ENCODE measurements at regions not wholly inside any gene's neighbourhood (a gene's known extent, or its start where the extent isn't known, plus 50 kb on each side); places are given as distances from the start of the nearest gene placed in this dataset.

GRCh38 chrX:140157611-140158010, 192.3 kb upstream of the CXorf66 start:
- Histone ChIP-seq H3K36me3 (ENCODE audit: control insufficient read depth in 2 of 2, insufficient read depth in 2 of 2, low read length in 1 of 2) (no peaks in the 10 kb centered on the region), H3K4me1 (ENCODE audit: control insufficient read depth, insufficient read depth, low read length) (no peaks in the 10 kb centered on the region), H3K79me2 (ENCODE audit: control insufficient read depth, insufficient read depth, low read length) (no peaks in the 10 kb centered on the region), H2AFZ (ENCODE audit: control insufficient read depth, low read depth, low read length) (no peak overlapping the region), H3K4me3 (no peak overlapping the region), H4K20me1 (ENCODE audit: control insufficient read depth, insufficient read depth) (no peaks in the 10 kb centered on the region), H3K27me3 (replicated peaks in 1 of 2; ENCODE audit: control insufficient read depth in 2 of 2, insufficient read depth in 2 of 2, low read length in 1 of 2) (no peaks in the 10 kb centered on the region), H3K9me3 (replicated peaks; ENCODE audit: control insufficient read depth, insufficient read depth, low read length) (no peaks in the 10 kb centered on the region; the same call in 2 of the 3 replicates), H3K27ac (ENCODE audit: control insufficient read depth, insufficient read depth) (no peak overlapping the region), H3K4me2 (ENCODE audit: control insufficient read depth, insufficient read depth) (no peak overlapping the region), H3K9ac (ENCODE audit: control insufficient read depth, insufficient read depth, low read length) (no peak overlapping the region)
- TF ChIP-seq TAF1 (IDR thresholded peaks at IDR 0.05; ENCODE audit: borderline replicate concordance, low read depth, low read length) (no peak), LARP7 (IDR thresholded peaks at IDR 0.05) (no peak)
- CTCF ChIA-PET: no interaction called here
- SMC1A ChIA-PET (ENCODE audit: uncharacterized antibody, unreplicated experiment): no interaction called here
- 6% methylated on average over 4 of the region's 4 CpGs for WGBS (ENCODE audit: insufficient coverage, insufficient replicate concordance, low lambda C conversion rate, missing lambda C conversion rate)
- RAD21 ChIA-PET (ENCODE audit: unreplicated experiment): no interaction called here
- no TSS peak for BruUV-seq (replicated peaks)
- no peak for FAIRE-seq
- in situ Hi-C loops (cut with MboI) (no loop called here), intact Hi-C loops (cut with micrococcal nuclease; ENCODE audit: unreplicated experiment) (no loop called here)
- POLR2A ChIA-PET: no interaction called here
- ATAC-seq: no peak
- DNase-seq (ENCODE audit: low read depth, low spot score): no peak

GRCh38 chrX:140157143-140157542, 191.8 kb upstream of the CXorf66 start:
- no peak overlapping the region for H3K27ac ChIP-seq (ENCODE audit: control insufficient read depth, insufficient read depth)
- no peaks in the 10 kb centered on the region; the same call in 2 of the 3 replicates for H3K9me3 ChIP-seq (replicated peaks; ENCODE audit: control insufficient read depth, insufficient read depth, low read length)
- in situ Hi-C loops (cut with MboI): no loop called here
- H2AFZ ChIP-seq (ENCODE audit: control insufficient read depth, low read depth, low read length): no peak overlapping the region
- DNase-seq (ENCODE audit: low read depth, low spot score) (no peak), ATAC-seq (no peak), FAIRE-seq (no peak)
- H3K9ac ChIP-seq (ENCODE audit: control insufficient read depth, insufficient read depth, low read length): no peak overlapping the region
- TF ChIP-seq NKRF (conservative IDR thresholded peaks at IDR 0.05): no peak
- TF ChIP-seq WRNIP1 (IDR thresholded peaks at IDR 0.05; ENCODE audit: borderline replicate concordance, low read depth, low read length): no peak
- H3K27me3 ChIP-seq (replicated peaks in 1 of 2; ENCODE audit: control insufficient read depth in 2 of 2, insufficient read depth in 2 of 2, low read length in 1 of 2): no peaks in the 10 kb centered on the region
- no peaks in the 10 kb centered on the region for H3K4me1 ChIP-seq (ENCODE audit: control insufficient read depth, insufficient read depth, low read length)
- ChIA-PET SMC1A (ENCODE audit: uncharacterized antibody, unreplicated experiment) (no interaction called here), RAD21 (ENCODE audit: unreplicated experiment) (no interaction called here), POLR2A (no interaction called here), CTCF (no interaction called here)
- H4K20me1 ChIP-seq (ENCODE audit: control insufficient read depth, insufficient read depth): no peaks in the 10 kb centered on the region
- H3K4me3 ChIP-seq: no peak overlapping the region
- H3K4me2 ChIP-seq (ENCODE audit: control insufficient read depth, insufficient read depth): no peak overlapping the region
- no peaks in the 10 kb centered on the region for H3K79me2 ChIP-seq (ENCODE audit: control insufficient read depth, insufficient read depth, low read length)
- WGBS (ENCODE audit: insufficient coverage, insufficient replicate concordance, low lambda C conversion rate, missing lambda C conversion rate): 27% methylated on average over 2 of the region's 2 CpGs
- H3K36me3 ChIP-seq (ENCODE audit: control insufficient read depth in 2 of 2, insufficient read depth in 2 of 2, low read length in 1 of 2): no peaks in the 10 kb centered on the region
- no TSS peak for BruUV-seq (replicated peaks)
- intact Hi-C loops (cut with micrococcal nuclease; ENCODE audit: unreplicated experiment): no loop called here
